ENCODE measurements at regions not wholly inside any gene's neighbourhood (a gene's known extent, or its start where the extent isn't known, plus 50 kb on each side); places are given as distances from the start of the nearest gene placed in this dataset.

- no peak for DNase-seq (ENCODE audit: low read depth)
Measured at GRCh38 chr2:18651842-18652774, 62.7 kb upstream of the NT5C1B start.

DNA sequence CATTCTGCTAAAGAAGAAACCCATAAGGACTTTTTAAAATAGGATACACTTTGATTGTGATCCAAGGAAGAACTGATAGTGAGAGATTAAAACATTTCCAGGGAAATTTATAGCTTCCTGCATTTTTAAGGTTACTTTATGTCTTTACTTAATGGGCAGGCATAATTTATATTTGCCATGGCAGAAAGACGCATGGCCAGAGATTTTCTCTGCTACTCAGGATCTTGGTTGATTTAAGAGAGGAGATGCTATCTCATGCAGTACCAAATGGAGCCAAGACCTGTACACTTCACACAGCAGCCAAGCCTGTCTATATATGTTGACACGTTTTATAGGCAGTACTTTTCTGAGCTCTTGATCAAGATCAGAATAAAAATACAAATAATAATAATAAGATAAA is 60.9 kb upstream of the NT5C1B start:
- DNase-seq (ENCODE audit: low read depth) = no peak

DNA sequence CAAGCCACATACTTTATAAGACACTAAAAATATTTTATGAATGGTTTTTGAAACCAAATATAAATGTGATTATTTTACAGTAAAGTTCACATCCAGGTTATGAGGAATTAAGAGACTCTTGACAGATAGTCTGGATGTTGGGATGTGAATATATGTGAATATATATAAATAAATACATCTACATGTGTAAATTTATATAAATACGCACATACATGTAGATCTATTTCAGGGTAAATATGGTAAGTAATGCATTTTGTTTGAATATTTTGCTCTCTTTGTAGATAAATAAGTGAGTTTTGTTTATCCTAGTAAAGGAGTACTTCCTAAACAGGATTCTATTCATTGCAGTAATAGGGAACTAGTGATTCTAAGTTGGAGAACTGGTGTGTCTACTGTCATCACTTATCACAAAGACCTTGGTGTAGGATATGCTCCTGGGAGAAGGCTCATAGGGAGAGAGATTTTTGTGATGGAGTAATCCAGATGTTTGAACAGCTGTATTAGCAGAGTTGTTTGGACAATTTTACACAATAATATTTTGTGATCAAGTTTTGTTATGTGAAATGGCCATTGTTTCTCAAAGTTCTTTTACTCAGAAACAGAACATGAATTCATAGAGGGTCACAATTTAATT is 60.2 kb upstream of the NT5C1B start:
- no peak for DNase-seq (ENCODE audit: low read depth)

- DNase-seq (ENCODE audit: low read depth) = no peak
Measured at GRCh38 chr2:18648161-18648560, 58.8 kb upstream of the NT5C1B start.

DNA sequence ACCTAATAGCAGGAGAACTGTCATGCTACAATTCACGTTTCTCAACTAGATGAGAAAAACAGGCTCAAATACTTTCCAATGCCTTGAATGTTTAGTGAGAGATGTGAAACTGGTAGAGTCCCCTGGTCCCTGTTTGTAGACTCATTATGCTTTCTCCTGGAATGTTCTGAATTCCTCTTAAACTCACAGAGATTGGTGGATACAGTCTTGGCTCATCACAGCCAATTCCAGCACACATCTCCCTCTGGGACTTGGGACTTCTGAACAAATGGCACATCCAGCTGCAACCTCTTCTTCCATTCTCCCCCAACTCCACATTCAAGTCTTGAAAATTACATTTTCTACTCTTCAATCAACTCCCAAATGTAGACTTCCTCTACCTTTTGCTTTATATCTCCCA is 58.4 kb upstream of the NT5C1B start:
- no peak for DNase-seq (ENCODE audit: low read depth)

DNA sequence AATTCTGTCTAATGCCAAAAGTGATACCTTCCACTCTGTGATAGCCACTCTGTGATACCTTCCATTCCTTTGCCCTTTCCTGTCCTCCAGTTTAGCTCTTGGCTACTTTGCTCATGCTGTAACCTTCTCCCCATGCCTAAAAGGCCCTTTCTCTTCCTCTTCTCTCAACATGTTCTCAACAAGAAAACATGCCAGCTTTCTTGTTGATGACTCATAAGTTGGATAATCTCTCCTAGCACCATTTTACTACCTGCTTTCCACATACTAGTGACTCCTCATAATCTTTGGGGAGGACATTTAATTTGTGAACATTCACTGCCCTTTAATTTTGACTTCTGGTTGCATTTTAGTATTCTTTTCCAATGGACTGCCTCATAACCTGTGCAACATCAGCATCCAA is 55.9 kb upstream of the NT5C1B start:
- DNase-seq (ENCODE audit: low read depth) = no peak

GRCh38 chr2:18644115-18644462 is 54.7 kb upstream of the NT5C1B start:
- DNase-seq (ENCODE audit: low read depth) = no peak

- no peak for DNase-seq (ENCODE audit: low read depth)
Measured at GRCh38 chr2:18643326-18644114, 54.2 kb upstream of the NT5C1B start.

DNA sequence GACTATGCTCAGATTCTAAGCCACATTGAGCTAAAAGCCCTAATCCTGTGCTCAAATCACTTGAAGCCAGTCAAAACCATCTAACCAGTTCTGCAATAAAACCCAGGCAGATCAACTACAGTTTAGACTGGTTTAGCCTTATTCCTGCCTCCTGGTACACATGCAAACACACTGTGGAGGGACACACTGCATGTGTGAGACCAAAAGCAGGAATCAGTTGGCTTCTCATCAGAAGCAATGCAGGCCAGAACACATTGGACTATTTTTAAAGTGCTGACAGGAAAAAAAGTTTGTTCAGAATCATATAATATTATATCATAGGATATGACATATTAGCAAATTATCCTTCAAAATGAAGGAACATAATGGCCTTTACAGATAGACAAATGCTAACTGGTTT is 52.5 kb upstream of the NT5C1B start:
- no peak for DNase-seq (ENCODE audit: low read depth)

- DNase-seq (ENCODE audit: low read depth) = no peak
Measured at GRCh38 chr2:18639756-18640453, 50.5 kb upstream of the NT5C1B start.
